OCI-LY1 (cell line): ENCODE measurements at regions not wholly inside any gene's neighbourhood (a gene's known extent, or its start where the extent isn't known, plus 50 kb on each side); places are given as distances from the start of the nearest gene placed in this dataset.

ENCODE experiments used
- H2AFZ ChIP-seq: fragments of 200-600 bp; sonication (generic), shearing (Covaris generic); 2 replicates; pipeline ENCODE4 v1.6.0; 2014; ENCODE audit warnings: antibody characterized with exemption, mild to moderate bottlenecking, low read length
- H3F3A ChIP-seq: fragments of 200-600 bp; sonication (generic), shearing (Covaris generic); 2 replicates; pipeline ENCODE4 v1.6.0; 2014; ENCODE audit warnings: mild to moderate bottlenecking, antibody characterized with exemption, low read length, moderate library complexity; ENCODE audit not compliant: insufficient read depth
- H3K27ac ChIP-seq: fragments of 200-600 bp; sonication (generic); 2 replicates; pipeline ENCODE4 v1.5.1; 2014; ENCODE audit warnings: low read length, mixed run types, mild to moderate bottlenecking, low read depth; ENCODE audit not compliant: poor library complexity, severe bottlenecking
- H3K27me3 ChIP-seq: fragments of 200-600 bp; sonication (generic); 2 replicates; pipeline ENCODE4 v1.6.0; 2014; ENCODE audit warnings: antibody characterized with exemption, mild to moderate bottlenecking, low read length, moderate library complexity; ENCODE audit not compliant: insufficient read depth
- H3K36me3 ChIP-seq: fragments of 200-600 bp; sonication (generic); 2 replicates; pipeline ENCODE4 v1.6.1; 2014; ENCODE audit warnings: mild to moderate bottlenecking, antibody characterized with exemption, low read length, moderate library complexity, mixed read lengths; ENCODE audit not compliant: insufficient read depth
- H3K4me1 ChIP-seq: fragments of 200-600 bp; sonication (generic); 2 replicates; pipeline ENCODE4 v1.5.1; 2014; ENCODE audit warnings: mild to moderate bottlenecking, low read length, moderate library complexity; ENCODE audit not compliant: insufficient read depth, severe bottlenecking
- H3K4me2 ChIP-seq: fragments of 200-600 bp; sonication (generic), shearing (Covaris generic); 2 replicates; pipeline ENCODE4 v1.6.1; 2014; ENCODE audit warnings: low read length
- H3K4me3 ChIP-seq: fragments of 200-600 bp; sonication (generic); 2 replicates; pipeline ENCODE4 v1.5.1; 2014; ENCODE audit warnings: low read length, low read depth, mild to moderate bottlenecking, mixed read lengths; ENCODE audit not compliant: poor library complexity, severe bottlenecking
- H3K79me2 ChIP-seq: fragments of 200-600 bp; shearing (Covaris generic); 2 replicates; pipeline ENCODE4 v1.6.1; 2016; ENCODE audit warnings: mixed run types, low read length, mixed read lengths; ENCODE audit not compliant: insufficient read depth
- H3K9ac ChIP-seq: fragments of 200-600 bp; sonication (generic), shearing (Covaris generic); 2 replicates; pipeline ENCODE4 v1.6.1; 2014; ENCODE audit warnings: mild to moderate bottlenecking, low read length, mixed read lengths
- H3K9me2 ChIP-seq: fragments of 200-600 bp; sonication (generic), shearing (Covaris generic); 2 replicates; pipeline ENCODE4 v1.6.1; 2014; ENCODE audit warnings: low read depth, mild to moderate bottlenecking, low read length, mixed read lengths
- H3K9me3 ChIP-seq: fragments of 200-600 bp; shearing (Covaris generic); 2 replicates; pipeline ENCODE4 v1.6.1; 2014; ENCODE audit warnings: low read length, mixed read lengths
- H4K20me1 ChIP-seq: fragments of 200-600 bp; sonication (generic), shearing (Covaris generic); 2 replicates; pipeline ENCODE4 v1.6.0; 2016; ENCODE audit warnings: mild to moderate bottlenecking, low read length; ENCODE audit not compliant: insufficient read depth
- EZH2 ChIP-seq: fragments of 200-600 bp; sonication (generic), shearing (Covaris generic); IDR thresholded peaks from 2 replicates; pipeline ENCODE4 v1.8.0; 2017; ENCODE audit warnings: borderline replicate concordance, mixed run types, mild to moderate bottlenecking, antibody characterized with exemption, low read length, moderate library complexity, mixed read lengths
- TF ChIP-seq, protein P1 (sequence below): fragments of 200-600 bp; sonication (generic), shearing (Covaris generic); IDR thresholded peaks from 2 replicates; pipeline ENCODE4 v1.5.1; 2017; ENCODE audit warnings: mild to moderate bottlenecking, antibody characterized with exemption, low read length, moderate library complexity, mixed read lengths

DNA sequence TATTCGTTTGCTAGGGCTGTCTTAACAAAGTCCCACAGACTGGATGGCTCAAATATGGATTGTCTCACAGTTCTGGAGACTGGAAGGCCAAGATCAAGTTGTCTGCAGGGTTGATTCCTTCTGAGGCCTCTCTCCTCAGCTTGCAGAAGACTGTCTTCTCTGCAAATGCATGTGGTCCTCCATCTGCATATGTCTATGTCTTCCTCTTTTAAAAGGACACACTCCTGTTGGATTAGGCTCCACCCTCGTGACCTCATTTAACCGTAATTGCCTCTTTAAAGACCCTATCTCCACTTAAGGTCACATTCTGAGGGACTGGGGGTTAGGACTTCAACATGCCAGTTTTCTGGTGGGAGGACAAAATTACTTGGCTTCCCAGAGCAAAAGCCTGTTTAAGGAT, 123.3 kb downstream of the SLC38A6 start:
- H3K9ac ChIP-seq: no peak overlapping the region

DNA sequence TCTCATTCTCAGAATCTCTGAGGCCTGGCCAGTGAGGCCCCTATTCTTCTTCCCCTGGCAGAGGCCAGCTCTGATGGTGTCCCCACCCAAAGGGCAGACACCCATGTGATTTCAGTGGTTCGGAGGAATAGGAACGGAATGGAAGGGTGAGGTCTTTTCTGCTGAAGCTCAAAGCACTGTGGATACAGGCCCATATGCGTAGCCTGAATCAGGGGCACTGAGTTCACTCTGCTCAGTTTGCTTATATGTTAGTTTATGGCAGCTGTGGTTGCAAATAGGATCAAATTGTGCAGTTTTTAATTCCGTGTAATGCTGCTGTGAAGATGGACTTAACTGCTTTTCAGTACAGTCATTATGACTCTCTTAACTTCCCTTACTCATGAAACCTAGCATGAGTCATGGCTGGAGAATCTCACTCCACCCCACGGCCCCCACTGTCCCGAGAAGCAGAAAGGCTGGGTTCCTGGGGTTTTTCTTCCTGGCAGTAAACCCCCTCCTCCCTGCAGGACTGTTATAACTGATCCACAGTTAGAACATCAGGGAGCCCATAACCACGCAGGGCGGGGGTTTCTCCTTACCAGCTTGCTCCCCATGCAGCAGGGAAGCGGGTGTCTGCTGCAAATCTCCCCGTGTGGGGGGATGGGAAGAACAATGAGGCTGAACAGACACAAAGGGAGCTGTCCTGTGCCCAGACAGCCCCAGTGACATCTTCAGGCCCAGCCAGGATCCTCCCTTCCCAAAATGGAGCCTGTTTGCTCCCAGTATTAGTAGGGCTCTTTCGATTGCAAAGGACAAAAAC, 122.7 kb downstream of the SLC38A6 start:
- H4K20me1 ChIP-seq: no peaks in the 10 kb centered on the region
- H3K4me2 ChIP-seq: no peak overlapping the region
- H3K27me3 ChIP-seq: no peaks in the 10 kb centered on the region
- no peaks in the 10 kb centered on the region; the same call in 1 of the 2 replicates for H3K36me3 ChIP-seq
- H3K9me3 ChIP-seq: peaks cover 4% of the 10 kb centered on the region; the same call in 1 of the 2 replicates
- H3F3A ChIP-seq: no peaks in the 10 kb centered on the region
- H3K4me1 ChIP-seq: peaks cover 28% of the 10 kb centered on the region
- H3K79me2 ChIP-seq: no peaks in the 10 kb centered on the region
- H3K9me2 ChIP-seq: no peaks in the 10 kb centered on the region
- H2AFZ ChIP-seq: no peak overlapping the region
- H3K9ac ChIP-seq: no peak overlapping the region
- TF ChIP-seq, protein P1, sequence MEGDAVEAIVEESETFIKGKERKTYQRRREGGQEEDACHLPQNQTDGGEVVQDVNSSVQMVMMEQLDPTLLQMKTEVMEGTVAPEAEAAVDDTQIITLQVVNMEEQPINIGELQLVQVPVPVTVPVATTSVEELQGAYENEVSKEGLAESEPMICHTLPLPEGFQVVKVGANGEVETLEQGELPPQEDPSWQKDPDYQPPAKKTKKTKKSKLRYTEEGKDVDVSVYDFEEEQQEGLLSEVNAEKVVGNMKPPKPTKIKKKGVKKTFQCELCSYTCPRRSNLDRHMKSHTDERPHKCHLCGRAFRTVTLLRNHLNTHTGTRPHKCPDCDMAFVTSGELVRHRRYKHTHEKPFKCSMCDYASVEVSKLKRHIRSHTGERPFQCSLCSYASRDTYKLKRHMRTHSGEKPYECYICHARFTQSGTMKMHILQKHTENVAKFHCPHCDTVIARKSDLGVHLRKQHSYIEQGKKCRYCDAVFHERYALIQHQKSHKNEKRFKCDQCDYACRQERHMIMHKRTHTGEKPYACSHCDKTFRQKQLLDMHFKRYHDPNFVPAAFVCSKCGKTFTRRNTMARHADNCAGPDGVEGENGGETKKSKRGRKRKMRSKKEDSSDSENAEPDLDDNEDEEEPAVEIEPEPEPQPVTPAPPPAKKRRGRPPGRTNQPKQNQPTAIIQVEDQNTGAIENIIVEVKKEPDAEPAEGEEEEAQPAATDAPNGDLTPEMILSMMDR: no peak
- no peak for TF ChIP-seq EZH2
- H3K27ac ChIP-seq: no peak overlapping the region
- no peak overlapping the region for H3K4me3 ChIP-seq

More for the DNA sequence above, 123.3 kb downstream of the SLC38A6 start:
- Histone ChIP-seq H3K4me3 (no peak overlapping the region), H3K4me2 (no peak overlapping the region), H3K36me3 (no peaks in the 10 kb centered on the region; the same call in 1 of the 2 replicates), H3K9me2 (no peaks in the 10 kb centered on the region), H3K27ac (no peak overlapping the region), H3K27me3 (no peaks in the 10 kb centered on the region), H3K4me1 (peaks cover 28% of the 10 kb centered on the region), H3F3A (no peaks in the 10 kb centered on the region), H3K9me3 (peaks cover 4% of the 10 kb centered on the region; the same call in 1 of the 2 replicates), H4K20me1 (no peaks in the 10 kb centered on the region), H2AFZ (no peak overlapping the region), H3K79me2 (no peaks in the 10 kb centered on the region)
- TF ChIP-seq, protein P1: no peak
- no peak for TF ChIP-seq EZH2

DNA sequence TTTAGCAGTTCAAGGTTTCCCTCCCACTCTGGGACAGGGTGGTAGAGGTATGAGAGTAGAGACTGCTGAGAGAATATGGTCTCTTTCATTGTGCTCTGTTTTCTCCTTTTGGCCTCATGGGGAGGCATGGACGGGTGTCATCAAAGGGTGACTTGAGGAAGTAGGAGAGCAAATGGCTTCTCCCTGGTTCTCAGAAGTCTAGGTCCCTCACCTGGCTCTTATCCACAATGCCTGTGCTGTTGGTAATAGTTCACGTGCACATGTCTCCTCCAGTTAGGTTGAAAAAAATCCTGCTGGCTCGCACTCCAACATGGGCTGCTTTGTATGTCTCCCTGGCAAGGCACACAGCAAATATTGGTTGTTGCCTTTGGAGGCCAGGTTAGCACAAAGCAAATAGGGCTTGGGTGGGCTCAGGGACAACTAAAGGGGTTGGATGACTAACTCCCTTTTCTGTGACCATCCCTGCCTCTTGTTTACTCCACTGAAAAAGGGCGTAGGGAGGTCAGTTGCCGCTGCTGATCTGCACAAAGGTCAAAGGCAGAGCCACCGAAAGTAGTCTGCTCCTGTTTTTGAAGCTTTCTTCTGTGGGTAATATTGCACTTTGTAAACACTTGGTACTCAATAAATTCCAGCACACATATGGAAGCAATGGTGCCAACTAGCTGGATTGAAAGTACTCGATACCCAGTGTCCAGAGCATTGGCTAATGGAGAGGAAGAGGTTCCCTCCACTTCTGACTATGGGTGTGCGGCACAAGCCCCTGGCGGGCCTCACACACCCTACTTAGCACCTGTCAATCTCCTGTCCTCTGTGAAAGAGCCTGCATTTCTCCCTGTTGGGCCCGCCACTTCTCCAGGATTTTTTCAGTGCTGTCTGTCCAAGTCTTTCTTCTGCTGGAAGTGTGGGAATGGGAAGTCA, 121.8 kb downstream of the SLC38A6 start:
- Histone ChIP-seq H3K27me3 (no peaks in the 10 kb centered on the region), H4K20me1 (no peaks in the 10 kb centered on the region), H2AFZ (no peak overlapping the region; the same call in 1 of the 2 replicates), H3K4me1 (peaks cover 28% of the 10 kb centered on the region), H3K36me3 (no peaks in the 10 kb centered on the region; the same call in 1 of the 2 replicates), H3K4me3 (no peak overlapping the region), H3K79me2 (no peaks in the 10 kb centered on the region), H3K27ac (peak overlapping the region; percentile 20), H3F3A (no peaks in the 10 kb centered on the region), H3K9me2 (no peaks in the 10 kb centered on the region), H3K9me3 (peaks cover 4% of the 10 kb centered on the region; the same call in 1 of the 2 replicates), H3K9ac (no peak overlapping the region), H3K4me2 (peak overlapping the region; percentile 27; the same call in 1 of the 2 replicates)
- TF ChIP-seq, protein P1: no peak
- no peak for TF ChIP-seq EZH2
